ENCODE measurements at regions not wholly inside any gene's neighbourhood (a gene's known extent, or its start where the extent isn't known, plus 50 kb on each side); places are given as distances from the start of the nearest gene placed in this dataset.

DNA sequence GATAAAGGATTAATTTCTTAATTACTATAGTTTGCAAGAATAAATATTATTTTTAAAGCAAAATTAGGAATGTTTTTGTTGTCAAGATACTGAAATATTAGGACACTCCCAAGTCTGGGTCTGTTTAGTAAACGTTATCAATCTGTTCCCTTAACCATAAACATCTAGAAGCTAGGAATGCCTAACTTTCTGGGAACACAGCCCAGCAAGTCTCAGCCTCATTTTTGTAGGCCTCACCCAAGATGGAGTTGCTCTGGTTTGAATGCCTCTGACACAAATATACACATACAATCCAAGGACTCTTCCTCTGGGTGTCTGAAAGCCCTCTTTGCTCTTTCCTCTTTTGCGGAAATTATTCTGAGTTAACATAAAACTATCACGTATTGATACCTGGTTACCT, 487.4 kb upstream of the CELF2 start:
- DNase-seq = no peak

DNA sequence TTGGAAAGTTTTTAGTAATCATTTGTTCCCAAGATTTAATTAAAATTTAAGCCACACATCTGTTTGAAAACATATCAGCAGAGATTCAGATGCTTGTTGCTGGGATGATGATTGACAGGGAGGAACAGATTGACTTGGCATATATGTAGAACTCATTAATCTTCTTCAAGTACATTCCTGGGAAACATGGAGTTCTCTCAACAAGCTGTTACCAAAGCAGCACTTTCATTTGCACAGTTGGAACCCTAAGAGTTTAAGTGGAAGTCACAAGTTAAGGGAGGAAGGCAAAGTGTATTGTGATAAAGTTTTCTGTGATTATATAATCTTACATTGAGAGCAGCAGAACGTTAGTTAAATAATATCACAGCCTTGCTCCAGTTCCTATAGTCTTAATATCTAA, 485.4 kb upstream of the CELF2 start:
- no peak for DNase-seq

DNA sequence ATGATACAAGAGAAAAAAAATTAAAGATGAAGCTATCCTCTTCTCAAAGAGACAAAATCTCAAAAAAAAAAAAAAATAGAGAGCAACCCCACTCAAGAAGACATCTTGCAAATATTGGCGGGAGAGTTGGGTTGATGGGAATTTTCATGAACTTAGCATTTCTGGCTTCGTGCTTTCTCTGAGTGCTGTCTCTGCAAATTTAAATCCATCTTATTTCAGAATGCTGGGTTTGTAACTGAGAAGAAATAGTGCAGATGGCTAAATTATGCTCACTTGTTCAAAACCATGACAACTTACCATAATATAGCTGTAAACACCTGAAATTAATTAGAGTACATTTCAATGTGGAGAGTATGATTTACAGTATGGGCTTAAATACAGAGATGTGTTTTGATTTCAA, 484.8 kb upstream of the CELF2 start:
- no peak for DNase-seq

DNA sequence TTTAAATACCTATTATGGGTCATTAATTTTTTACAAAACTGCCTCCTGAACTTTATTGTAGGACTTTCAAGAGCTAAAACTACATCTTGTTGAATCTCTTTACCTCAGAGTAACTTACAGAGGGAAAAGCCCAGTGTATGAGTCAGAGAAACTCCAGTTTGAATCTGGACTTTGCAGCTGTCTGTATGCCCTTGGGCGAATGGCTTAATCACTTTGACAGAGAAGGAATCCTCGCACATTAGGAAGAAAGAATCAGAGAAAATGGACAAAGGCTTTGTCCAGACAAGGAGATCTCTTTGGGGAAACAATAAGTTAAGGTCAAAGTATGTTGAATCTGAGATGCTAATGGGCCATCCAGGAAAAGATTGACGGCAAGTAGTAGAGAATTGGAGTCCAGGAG, 484.2 kb upstream of the CELF2 start:
- DNase-seq = no peak

DNA sequence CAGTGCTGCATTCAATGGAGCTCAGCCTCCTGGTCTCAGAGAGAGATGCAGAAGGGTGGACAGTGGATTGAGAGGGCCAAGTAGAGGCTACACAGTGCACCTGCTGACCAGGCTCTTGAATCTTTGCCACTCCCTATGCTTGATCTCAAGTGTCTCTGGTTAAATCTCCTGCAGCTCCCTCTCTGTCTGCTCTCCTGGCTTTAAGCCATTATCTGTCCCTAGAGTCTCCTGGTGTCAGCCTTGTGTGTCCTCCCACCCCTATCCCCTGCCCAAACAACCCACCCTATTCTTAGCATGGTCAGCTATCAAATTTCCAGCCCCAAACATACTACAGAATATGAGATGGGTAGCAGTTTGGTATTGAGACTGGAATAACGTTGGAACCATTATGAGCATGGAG, 479.3 kb upstream of the CELF2 start:
- no peak for DNase-seq

DNA sequence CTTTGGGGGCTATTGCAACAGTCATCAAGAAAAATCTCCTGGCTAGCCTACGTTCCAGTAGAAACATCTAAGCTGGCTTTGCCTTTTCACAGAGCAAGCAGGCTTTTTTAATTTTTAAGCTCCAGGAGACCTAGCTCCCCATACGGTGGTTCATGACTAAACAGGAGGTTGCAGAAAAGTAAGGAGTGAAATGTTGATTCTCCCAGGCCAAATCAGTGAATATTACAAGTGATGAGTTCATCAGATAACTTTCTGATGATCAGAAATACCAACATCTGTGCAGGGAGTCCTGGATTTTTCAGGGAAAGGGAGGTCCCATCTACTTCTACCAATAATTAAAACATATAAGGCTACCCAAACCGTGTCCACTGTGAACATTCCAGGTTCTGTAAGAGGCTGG, 477.3 kb upstream of the CELF2 start:
- DNase-seq = no peak

DNA sequence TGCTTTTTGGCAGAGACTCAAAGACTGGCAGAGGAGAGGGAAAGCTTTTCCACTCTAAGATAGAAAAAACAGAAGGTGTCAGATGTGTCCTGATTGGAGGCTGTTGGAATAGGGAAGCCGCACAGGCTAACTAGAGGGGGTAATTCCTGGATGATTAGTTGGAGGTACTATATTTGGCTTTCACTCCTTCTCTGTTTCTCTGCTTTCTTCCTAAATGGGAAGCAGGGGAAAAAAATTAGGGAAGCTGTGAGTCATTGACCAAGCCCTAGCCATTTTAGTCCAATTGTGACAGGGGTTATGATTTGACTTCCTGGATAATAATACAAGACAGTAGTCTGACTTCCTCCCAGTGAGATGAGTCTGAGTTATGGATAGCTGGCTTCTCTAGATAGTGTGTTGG, 475.2 kb upstream of the CELF2 start:
- DNase-seq = no peak

DNA sequence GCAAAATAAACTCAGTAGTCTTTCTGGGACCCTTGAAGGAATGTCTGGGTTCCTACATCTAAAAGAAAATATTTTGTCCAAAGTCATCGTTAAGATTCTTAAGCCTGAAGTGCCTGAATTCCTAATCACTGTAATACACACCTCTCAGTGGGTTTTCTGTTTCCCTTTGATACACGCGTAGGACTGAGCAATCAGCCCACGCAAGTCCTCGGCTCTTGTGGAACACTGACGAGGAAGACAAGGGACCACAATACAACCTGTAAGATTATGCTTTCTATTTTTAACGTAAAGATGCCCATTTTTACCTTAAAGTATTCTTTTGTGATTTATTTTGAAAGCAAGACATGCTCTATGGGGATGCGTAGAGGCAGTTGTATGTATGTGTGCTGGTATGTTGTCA, 472.8 kb upstream of the CELF2 start:
- no peak for DNase-seq

DNA sequence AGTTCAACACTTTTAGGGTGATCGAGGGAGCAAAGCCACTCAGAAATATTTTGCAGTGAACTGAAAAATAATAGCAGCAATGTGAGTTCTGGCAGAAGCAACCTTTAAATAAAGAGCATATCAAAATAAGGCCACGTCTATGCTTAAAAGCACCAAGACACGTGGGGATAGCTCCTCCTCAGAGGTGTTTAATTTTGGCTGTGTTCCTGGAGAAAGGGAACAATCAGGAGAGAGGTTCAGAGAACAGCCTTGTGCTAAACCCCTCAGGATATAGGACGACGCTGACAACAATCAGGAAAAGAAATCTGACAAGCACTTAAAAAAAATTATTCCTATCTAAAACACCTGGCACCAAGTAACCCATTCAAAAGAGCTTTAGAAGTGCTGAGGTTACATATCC, 471.9 kb upstream of the CELF2 start:
- no peak for DNase-seq

DNA sequence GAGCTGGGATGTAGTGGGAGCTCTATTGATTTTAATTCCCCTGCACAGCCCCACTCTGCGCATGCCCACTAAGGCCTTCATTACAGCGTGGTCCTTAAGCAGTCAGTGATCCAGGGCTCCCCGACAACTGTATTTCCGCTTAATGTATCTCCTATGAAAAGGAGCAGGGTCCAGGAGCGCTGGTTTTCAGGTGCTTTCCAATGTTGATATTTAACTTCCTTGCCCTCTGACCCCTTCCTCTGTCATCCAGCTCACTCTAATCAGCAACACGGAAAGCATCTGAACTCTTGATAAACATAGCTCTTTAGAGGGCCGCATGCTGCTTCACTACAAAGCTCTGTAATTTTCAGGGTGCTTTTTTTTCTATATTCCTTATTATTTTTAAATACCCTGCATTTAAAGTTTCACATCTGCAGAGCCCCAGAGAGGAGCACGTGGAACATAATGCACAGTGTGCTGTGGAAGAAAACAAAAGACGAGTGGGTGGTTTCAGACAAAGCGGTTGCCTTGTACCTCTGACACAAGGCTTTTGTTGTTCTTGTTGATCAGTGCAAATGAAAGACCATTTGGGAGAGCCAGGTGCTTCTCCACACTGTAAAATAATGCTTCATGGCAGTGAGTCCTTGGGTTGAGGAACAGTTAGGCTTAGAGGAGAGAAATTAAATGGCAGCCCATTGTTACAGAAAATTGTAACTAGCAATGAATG, 465.9 kb upstream of the CELF2 start:
- no peak for DNase-seq

DNA sequence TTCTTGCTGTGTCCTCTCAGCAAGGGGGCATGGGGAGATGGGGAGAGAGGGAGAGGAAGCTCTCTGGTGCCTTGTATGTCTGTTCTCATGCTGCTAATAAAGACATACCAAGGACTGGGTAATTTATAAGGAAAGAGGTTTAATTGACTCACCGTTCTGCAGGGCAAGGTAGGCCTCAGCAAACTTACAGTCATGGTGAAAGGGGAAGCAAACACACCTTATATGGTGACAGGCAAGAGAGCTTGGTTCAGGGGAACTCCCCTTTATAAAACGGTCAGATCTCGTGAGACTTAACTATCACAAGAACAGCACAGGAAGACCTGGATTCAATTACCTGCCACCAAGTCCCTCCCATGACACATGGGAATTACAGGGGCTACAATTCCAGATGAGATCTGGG, 464.7 kb upstream of the CELF2 start:
- DNase-seq = no peak

DNA sequence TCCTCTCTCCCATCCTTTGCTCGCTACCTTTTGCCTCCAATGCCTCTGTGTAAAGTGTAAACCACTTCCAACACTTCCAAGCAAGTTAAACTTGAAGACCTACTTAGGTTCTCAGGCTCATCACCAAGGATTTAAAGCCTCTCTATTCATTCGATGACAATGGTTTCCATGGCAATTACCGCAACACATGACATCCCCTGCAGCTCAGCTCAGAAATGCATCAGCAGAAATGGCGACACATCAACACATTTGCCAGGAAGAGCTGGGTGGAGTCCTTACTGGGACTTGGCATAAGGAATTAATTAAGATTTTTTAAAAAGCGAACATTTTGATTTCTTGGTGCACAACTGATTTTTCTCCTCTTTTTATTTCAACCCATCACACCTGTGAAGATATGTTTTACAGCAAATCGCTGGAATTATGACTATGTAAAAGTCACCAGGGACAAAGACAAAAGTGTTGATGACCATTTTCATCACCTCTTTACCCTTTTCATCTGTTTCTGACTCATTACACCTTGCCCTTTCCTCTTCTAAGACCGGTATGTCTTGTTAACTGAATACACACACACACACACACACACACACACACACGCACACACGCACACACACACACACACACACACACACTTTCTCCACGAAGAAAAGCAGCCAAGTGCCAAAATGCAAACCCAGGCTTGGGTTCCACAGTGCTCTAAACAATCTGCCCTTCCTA, 453.4 kb upstream of the CELF2 start:
- no peak for DNase-seq

DNA sequence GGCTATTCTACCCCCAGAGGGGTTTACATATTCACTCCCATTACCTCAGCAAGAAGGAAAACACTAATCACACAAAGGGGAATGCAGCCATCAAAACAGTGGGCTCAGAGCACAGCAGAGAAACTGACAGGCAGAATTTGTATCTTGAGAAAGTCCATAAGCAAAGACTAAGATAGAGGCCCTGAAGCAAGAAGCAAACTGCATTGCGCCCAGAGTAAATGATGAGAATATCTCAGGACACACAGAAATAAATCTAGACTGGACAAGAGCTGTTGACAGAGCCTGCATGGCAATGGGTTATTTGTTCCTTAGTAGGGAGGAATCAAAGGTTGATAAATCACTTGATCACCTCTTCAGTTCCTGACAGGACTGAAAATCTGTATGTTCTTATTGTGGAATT, 440.7 kb upstream of the CELF2 start:
- no peak for DNase-seq

DNA sequence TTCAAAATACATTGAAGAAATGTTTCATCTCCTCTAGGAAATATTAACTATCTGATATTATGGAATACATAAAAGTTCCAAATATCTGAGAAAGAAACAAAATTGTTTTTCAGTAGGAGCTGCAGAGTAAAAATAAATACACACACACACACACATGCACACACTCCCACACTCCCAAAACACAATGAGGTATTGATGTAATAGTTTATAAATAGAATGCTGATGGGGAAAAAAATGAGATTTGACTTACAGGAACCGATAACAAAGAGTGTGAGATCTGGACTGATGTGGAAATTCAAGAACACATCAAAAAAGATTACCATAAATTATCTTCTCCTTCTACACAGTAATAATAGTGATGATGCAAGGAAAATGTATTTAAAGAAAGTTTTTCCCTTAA, 438.0 kb upstream of the CELF2 start:
- DNase-seq = no peak

DNA sequence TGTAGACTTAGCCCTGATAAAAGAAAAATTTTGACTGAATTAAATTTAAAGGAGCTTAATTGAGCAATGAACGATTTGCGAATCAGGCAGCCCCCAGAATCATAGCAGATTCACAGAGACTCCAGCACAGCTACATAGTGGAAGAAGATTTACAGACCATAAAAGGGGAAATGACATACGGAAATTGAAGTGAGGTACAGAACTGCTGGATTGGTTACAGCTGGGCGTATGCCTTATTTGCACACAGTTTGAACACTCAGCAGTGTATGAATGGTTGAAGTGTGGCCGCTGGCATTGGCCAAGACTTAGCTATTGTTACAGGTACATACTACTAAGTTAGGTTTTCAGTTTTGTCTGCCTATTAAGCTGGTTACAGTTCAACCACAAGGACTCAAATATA, 433.5 kb upstream of the CELF2 start:
- no peak for DNase-seq

DNA sequence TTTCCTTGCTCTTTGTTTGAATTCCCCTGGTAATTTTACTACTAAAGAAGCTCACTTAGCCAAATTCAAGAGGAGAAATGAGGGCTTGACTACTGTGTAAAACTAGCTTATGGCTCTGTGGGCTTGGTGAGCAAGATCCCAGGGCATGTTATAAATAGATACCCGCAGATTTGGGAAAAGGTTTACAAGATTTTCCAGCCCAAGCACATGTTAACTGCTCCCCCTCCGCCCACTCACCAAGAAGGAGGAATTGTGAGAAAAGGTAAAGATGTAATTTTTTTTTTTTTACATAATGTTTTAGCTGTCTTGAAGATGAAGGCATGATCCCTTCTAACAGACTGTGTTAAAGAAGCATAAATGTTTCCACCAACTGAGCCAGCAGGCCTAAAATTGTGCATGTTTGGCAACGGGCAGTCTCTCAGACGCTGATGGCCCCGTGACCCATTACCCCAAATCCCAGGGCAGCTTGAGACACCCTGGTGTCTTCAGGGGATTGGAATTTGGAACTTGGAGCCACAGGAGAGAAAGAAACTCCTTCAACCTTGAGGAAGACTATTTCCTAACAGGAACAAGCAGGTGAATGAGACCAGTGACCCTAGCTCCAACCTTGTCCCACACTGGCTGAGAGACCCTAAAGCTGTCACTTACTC, 429.8 kb upstream of the CELF2 start:
- DNase-seq = no peak

DNA sequence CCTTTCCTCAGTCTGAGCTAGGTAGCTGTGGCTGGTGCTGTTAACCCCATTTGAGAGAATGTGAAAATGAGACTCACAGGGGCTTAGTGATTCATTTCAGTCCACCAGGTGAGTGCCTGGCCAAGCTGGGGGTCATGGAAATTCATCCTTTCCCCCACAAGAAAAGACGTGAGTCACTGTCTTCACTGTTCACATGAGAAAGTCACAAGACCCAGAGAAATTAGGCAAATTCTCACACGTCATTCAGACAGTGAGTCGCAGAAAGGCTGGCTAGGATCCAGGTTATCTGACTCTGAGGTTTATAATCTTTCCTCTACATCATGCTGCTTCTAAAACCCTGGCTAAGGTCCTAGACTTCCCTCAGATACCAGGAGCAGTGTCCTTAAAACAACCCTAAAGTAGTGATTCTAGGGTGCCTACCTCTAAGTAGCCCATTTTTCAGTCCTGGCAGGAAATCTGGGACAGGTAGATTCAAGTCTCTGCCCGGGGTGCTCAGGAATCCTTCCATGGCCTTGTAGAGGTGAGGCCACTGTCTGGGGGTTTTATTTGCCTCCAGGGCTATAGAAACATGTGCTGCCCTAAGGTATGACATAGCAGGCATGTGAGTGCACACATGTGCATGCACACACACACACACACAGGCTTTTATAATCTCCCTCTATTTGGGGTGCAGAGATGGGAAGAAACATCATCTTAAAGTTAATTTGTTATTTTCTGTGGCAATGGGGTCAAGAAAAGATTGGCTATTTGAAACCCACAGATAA, 427.9 kb upstream of the CELF2 start:
- no peak for DNase-seq

DNA sequence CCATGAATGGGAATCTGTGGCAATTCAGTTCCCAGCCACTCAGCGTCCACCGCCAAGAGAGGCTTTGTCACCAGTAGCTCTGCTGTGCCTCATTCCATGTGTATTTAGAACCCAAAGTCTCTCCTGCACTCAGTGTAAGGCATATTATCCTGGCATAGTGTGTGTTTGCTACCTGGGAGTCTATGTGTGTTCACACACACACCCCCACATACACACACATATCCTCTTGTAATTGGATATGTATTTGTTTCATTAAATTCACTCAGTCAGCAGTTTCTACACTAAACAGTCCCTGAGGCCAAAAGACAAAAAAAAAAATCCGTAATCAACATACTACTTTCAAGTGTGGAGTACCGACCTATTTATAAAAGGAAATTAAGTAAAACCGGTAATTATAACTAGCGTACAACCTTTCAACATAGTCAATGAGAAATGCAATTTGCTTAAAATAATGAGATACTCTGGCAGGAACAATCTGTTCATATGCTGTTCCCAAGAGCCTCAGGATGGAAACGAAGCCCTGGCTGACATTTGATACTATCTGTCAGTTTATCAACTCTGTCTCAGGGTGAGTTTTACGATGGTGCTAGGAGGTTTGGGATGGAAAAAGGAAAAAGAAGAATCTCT, 425.8 kb upstream of the CELF2 start:
- DNase-seq = no peak

DNA sequence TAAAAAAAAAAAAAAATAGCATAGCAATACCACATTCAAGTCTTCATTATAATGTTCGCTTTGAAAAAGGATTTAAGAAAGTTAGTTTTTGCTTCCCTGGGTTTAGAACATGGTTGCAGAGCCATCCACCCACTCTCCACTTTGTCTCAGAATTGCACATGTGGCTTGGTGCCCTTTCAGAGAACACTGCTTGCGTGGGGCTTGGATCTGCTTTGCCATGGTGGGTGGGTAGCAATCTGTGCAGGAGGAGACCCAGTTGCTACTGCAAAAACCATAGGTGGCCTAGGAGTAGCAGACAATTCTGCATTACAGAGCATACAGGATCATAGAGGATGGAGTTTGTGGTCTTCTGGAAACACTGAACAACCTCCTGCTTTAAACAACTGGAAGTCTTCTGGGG, 421.4 kb upstream of the CELF2 start:
- DNase-seq = no peak

DNA sequence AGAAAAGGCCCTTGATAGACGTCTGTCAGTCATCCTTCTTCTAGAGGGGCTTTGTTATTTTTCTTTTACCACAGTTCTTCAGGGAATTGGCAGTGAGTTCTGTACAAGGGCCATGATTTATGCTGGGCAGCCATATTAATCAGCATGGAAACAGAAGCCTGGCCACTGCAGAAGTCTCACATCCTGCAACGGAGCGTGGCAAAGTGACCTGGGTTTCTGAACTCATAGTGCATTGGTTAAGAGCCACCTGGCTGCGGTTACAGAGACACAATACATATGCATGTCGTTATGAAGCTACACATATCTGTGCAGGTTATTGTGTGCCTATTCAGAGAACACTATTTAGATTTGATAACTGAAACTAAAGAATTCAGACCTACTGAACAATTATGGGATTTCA, 419.4 kb upstream of the CELF2 start:
- no peak for DNase-seq

DNA sequence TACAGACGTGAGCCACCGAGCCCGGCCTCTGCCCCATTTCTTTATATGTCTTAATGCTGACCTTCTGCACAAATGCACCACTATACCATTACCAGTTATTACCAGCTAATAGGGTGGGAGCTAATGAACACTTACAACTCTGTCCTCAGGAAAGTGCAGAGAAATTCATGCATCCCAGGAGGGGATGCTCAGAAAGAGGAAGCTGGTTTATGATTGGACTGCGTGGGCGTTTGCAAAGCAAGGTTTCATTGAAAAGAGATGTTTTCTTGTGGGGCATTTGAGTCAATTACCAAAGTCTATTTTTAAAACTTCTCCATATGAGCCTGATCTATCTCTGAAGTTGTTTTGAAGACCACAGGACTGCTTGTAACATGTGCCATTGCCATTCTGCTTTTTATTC, 417.7 kb upstream of the CELF2 start:
- no peak for DNase-seq

DNA sequence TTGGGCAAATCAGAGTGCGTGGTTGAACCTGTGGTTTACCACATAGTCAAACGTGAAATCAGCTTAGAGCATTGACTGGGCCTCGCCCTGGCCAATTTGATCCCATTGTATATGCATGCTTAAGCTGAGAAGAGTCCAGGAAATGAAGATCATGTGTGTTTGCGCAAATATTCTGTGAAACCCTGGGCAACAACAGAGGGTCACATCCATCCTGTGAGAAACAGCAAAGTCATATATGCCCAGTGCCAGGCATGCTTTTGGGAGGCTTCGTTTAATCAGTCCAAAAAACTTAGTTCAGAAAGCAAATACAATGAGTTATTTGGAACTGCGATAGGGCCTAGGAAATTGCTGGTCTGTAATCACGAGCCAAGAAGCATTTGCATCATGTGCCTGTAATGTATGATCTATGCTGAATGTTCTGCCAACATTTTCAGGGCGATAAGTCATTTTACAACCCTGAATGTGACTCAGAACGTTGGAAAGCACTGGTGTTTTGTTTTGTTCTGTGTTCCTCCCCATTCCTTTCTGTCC, 412.1 kb upstream of the CELF2 start:
- DNase-seq = no peak

DNA sequence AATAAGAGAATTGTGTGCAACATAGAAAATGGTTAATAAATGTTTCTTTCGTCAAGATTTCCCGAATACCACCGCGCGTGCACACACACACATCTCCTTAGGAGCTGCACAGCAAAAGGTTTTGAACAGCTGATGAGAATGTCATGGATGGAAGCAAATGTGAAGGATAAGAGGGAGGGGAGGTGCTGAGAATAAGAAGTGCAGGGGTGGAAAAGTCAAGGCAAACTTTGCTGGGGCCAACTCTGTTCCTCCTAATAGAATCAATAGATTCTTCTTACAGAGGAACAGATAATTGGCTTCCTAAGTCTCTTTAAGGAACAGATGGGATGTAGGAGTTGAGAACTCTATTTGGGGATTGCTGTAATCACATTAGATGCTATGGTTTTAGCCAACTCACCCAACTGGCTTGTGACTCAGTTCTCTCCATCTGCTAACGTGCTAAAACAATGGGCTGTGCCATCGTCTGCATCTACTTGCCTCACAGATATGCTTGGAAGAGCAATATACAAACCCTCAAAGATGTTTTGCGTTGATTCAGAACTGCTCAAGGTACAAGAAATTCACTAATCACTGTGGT, 408.2 kb upstream of the CELF2 start:
- DNase-seq = no peak

All from NCI-H2171 treated with DMSO at 0.1 percent for 48 hours (cell line).